ENCODE measurements at regions not wholly inside any gene's neighbourhood (a gene's known extent, or its start where the extent isn't known, plus 50 kb on each side); places are given as distances from the start of the nearest gene placed in this dataset.
"Not testable (repeated sequence)": the region's sequence is repeated elsewhere in the genome, so short reads cannot be mapped to it uniquely, and the experiment has no call there.

GRCh38 chr12:46518729-46519128 is 146.2 kb upstream of the SLC38A2 start:
- DNase-seq (ENCODE audit: low read depth), result no peak

- DNase-seq (ENCODE audit: low read depth), result no peak
Observed at GRCh38 chr12:46518169-46518568, 145.6 kb upstream of the SLC38A2 start.

- no peak for DNase-seq (ENCODE audit: low read depth)
Observed at GRCh38 chr12:46517579-46517962, 145.0 kb upstream of the SLC38A2 start.

- no peak for DNase-seq (ENCODE audit: low read depth)
Observed at GRCh38 chr12:46516933-46517578, 144.5 kb upstream of the SLC38A2 start.

GRCh38 chr12:46516238-46516932 is 143.8 kb upstream of the SLC38A2 start:
- DNase-seq (ENCODE audit: low read depth), result no peak

GRCh38 chr12:46515829-46516228 is 143.3 kb upstream of the SLC38A2 start:
- DNase-seq (ENCODE audit: low read depth), result no peak

GRCh38 chr12:46514886-46515285 is 142.3 kb upstream of the SLC38A2 start:
- no peak for DNase-seq (ENCODE audit: low read depth)

GRCh38 chr12:46510257-46510656 is 137.7 kb upstream of the SLC38A2 start:
- DNase-seq (ENCODE audit: low read depth), result not testable (repeated sequence)

- DNase-seq (ENCODE audit: low read depth), result no peak
Observed at GRCh38 chr12:46509135-46509534, 136.6 kb upstream of the SLC38A2 start.

GRCh38 chr12:46508651-46509050 is 136.1 kb upstream of the SLC38A2 start:
- no peak for DNase-seq (ENCODE audit: low read depth)

GRCh38 chr12:46507766-46508165 is 135.2 kb upstream of the SLC38A2 start:
- no peak for DNase-seq (ENCODE audit: low read depth)

- DNase-seq (ENCODE audit: low read depth), result no peak
Observed at GRCh38 chr12:46506961-46507360, 134.4 kb upstream of the SLC38A2 start.

- DNase-seq (ENCODE audit: low read depth), result no peak
Observed at GRCh38 chr12:46506198-46506597, 133.6 kb upstream of the SLC38A2 start.

GRCh38 chr12:46504494-46504893 is 131.9 kb upstream of the SLC38A2 start:
- no peak for DNase-seq (ENCODE audit: low read depth)

- DNase-seq (ENCODE audit: low read depth), result no peak
Observed at GRCh38 chr12:46503637-46504175, 131.1 kb upstream of the SLC38A2 start.

- no peak for DNase-seq (ENCODE audit: low read depth)
Observed at GRCh38 chr12:46500673-46501072, 128.1 kb upstream of the SLC38A2 start.

- no peak for DNase-seq (ENCODE audit: low read depth)
Observed at GRCh38 chr12:46499901-46500300, 127.3 kb upstream of the SLC38A2 start.

GRCh38 chr12:46499226-46499625 is 126.7 kb upstream of the SLC38A2 start:
- DNase-seq (ENCODE audit: low read depth), result no peak

- no peak for DNase-seq (ENCODE audit: low read depth)
Observed at GRCh38 chr12:46497739-46498138, 125.2 kb upstream of the SLC38A2 start.

GRCh38 chr12:46494424-46494823 is 121.9 kb upstream of the SLC38A2 start:
- DNase-seq (ENCODE audit: low read depth), result no peak

- DNase-seq (ENCODE audit: low read depth), result no peak
Observed at GRCh38 chr12:46493834-46494181, 121.2 kb upstream of the SLC38A2 start.

- no peak for DNase-seq (ENCODE audit: low read depth)
Observed at GRCh38 chr12:46493150-46493833, 120.7 kb upstream of the SLC38A2 start.

- no peak for DNase-seq (ENCODE audit: low read depth)
Observed at GRCh38 chr12:46492471-46493085, 120.0 kb upstream of the SLC38A2 start.

Data from activated T-cell treated with anti-CD3 and anti-CD28 coated beads for 1 hour (primary cell).